ENCODE measurements at regions not wholly inside any gene's neighbourhood (a gene's known extent, or its start where the extent isn't known, plus 50 kb on each side); places are given as distances from the start of the nearest gene placed in this dataset.

GRCh38 chr18:40382197-40382596, 1572.8 kb upstream of the PIK3C3 start:
- Histone ChIP-seq H3K9me3 (ENCODE audit: control insufficient read depth, low read length) (no peaks in the 10 kb centered on the region), H3K4me3 (ENCODE audit: low read length) (no peak overlapping the region), H3K27me3 (replicated peaks; ENCODE audit: control insufficient read depth, insufficient read depth, low read length) (no peaks in the 10 kb centered on the region), H3K36me3 (ENCODE audit: control insufficient read depth, insufficient read depth, low read length, severe bottlenecking) (no peaks in the 10 kb centered on the region), H3K9ac (ENCODE audit: low read length) (no peak overlapping the region), H3K4me1 (ENCODE audit: control insufficient read depth, insufficient read depth, low read length) (peaks cover 4% of the 10 kb centered on the region)
- peak; percentile 15 for DNase-seq (ENCODE audit: low read depth)

GRCh38 chr18:40380686-40381439, 1574.2 kb upstream of the PIK3C3 start:
- H3K4me1 ChIP-seq (ENCODE audit: control insufficient read depth, insufficient read depth, low read length) = peaks cover 4% of the 10 kb centered on the region
- peak; percentile 50 for DNase-seq (ENCODE audit: low read depth)
- H3K9me3 ChIP-seq (ENCODE audit: control insufficient read depth, low read length) = no peaks in the 10 kb centered on the region
- H3K27me3 ChIP-seq (replicated peaks; ENCODE audit: control insufficient read depth, insufficient read depth, low read length) = no peaks in the 10 kb centered on the region
- H3K36me3 ChIP-seq (ENCODE audit: control insufficient read depth, insufficient read depth, low read length, severe bottlenecking) = no peaks in the 10 kb centered on the region
- no peak overlapping the region for H3K4me3 ChIP-seq (ENCODE audit: low read length)
- no peak overlapping the region for H3K9ac ChIP-seq (ENCODE audit: low read length)

GRCh38 chr18:40375837-40376236, 1579.2 kb upstream of the PIK3C3 start:
- H3K27me3 ChIP-seq (replicated peaks; ENCODE audit: control insufficient read depth, insufficient read depth, low read length) = no peaks in the 10 kb centered on the region
- no peak overlapping the region for H3K9ac ChIP-seq (ENCODE audit: low read length)
- DNase-seq (ENCODE audit: low read depth) = no peak
- H3K4me1 ChIP-seq (ENCODE audit: control insufficient read depth, insufficient read depth, low read length) = no peaks in the 10 kb centered on the region
- no peak overlapping the region for H3K4me3 ChIP-seq (ENCODE audit: low read length)
- no peaks in the 10 kb centered on the region for H3K9me3 ChIP-seq (ENCODE audit: control insufficient read depth, low read length)
- no peaks in the 10 kb centered on the region for H3K36me3 ChIP-seq (ENCODE audit: control insufficient read depth, insufficient read depth, low read length, severe bottlenecking)

GRCh38 chr18:40371673-40372072, 1583.4 kb upstream of the PIK3C3 start:
- Histone ChIP-seq H3K4me1 (ENCODE audit: control insufficient read depth, insufficient read depth, low read length) (no peaks in the 10 kb centered on the region), H3K9ac (ENCODE audit: low read length) (no peak overlapping the region), H3K9me3 (ENCODE audit: control insufficient read depth, low read length) (no peaks in the 10 kb centered on the region), H3K36me3 (ENCODE audit: control insufficient read depth, insufficient read depth, low read length, severe bottlenecking) (no peaks in the 10 kb centered on the region), H3K27me3 (replicated peaks; ENCODE audit: control insufficient read depth, insufficient read depth, low read length) (no peaks in the 10 kb centered on the region), H3K4me3 (ENCODE audit: low read length) (no peak overlapping the region)
- peak; percentile 30 for DNase-seq (ENCODE audit: low read depth)

GRCh38 chr18:40367576-40367975, 1587.5 kb upstream of the PIK3C3 start:
- Histone ChIP-seq H3K36me3 (ENCODE audit: control insufficient read depth, insufficient read depth, low read length, severe bottlenecking) (no peaks in the 10 kb centered on the region), H3K27me3 (replicated peaks; ENCODE audit: control insufficient read depth, insufficient read depth, low read length) (no peaks in the 10 kb centered on the region), H3K9me3 (ENCODE audit: control insufficient read depth, low read length) (no peaks in the 10 kb centered on the region), H3K4me3 (ENCODE audit: low read length) (no peak overlapping the region), H3K4me1 (ENCODE audit: control insufficient read depth, insufficient read depth, low read length) (no peaks in the 10 kb centered on the region), H3K9ac (ENCODE audit: low read length) (no peak overlapping the region)
- no peak for DNase-seq (ENCODE audit: low read depth)

- Histone ChIP-seq H3K36me3 (ENCODE audit: control insufficient read depth, insufficient read depth, low read length, severe bottlenecking) (no peaks in the 10 kb centered on the region), H3K4me1 (ENCODE audit: control insufficient read depth, insufficient read depth, low read length) (no peaks in the 10 kb centered on the region), H3K9ac (ENCODE audit: low read length) (no peak overlapping the region), H3K9me3 (ENCODE audit: control insufficient read depth, low read length) (no peaks in the 10 kb centered on the region), H3K4me3 (ENCODE audit: low read length) (no peak overlapping the region), H3K27me3 (replicated peaks; ENCODE audit: control insufficient read depth, insufficient read depth, low read length) (no peaks in the 10 kb centered on the region)
- DNase-seq (ENCODE audit: low read depth) = no peak
These were observed 1588.5 kb upstream of the PIK3C3 start for GRCh38 chr18:40366521-40366920.

GRCh38 chr18:40365526-40365925, 1589.5 kb upstream of the PIK3C3 start:
- peak; percentile 21 for DNase-seq (ENCODE audit: low read depth)
- no peaks in the 10 kb centered on the region for H3K27me3 ChIP-seq (replicated peaks; ENCODE audit: control insufficient read depth, insufficient read depth, low read length)
- H3K4me1 ChIP-seq (ENCODE audit: control insufficient read depth, insufficient read depth, low read length) = no peaks in the 10 kb centered on the region
- no peak overlapping the region for H3K4me3 ChIP-seq (ENCODE audit: low read length)
- no peaks in the 10 kb centered on the region for H3K36me3 ChIP-seq (ENCODE audit: control insufficient read depth, insufficient read depth, low read length, severe bottlenecking)
- H3K9me3 ChIP-seq (ENCODE audit: control insufficient read depth, low read length) = no peaks in the 10 kb centered on the region
- no peak overlapping the region for H3K9ac ChIP-seq (ENCODE audit: low read length)

- Histone ChIP-seq H3K9ac (ENCODE audit: low read length) (no peak overlapping the region), H3K27me3 (replicated peaks; ENCODE audit: control insufficient read depth, insufficient read depth, low read length) (no peaks in the 10 kb centered on the region), H3K9me3 (ENCODE audit: control insufficient read depth, low read length) (no peaks in the 10 kb centered on the region), H3K36me3 (ENCODE audit: control insufficient read depth, insufficient read depth, low read length, severe bottlenecking) (no peaks in the 10 kb centered on the region), H3K4me1 (ENCODE audit: control insufficient read depth, insufficient read depth, low read length) (peaks cover 9% of the 10 kb centered on the region), H3K4me3 (ENCODE audit: low read length) (no peak overlapping the region)
- no peak for DNase-seq (ENCODE audit: low read depth)
These were observed 1594.5 kb upstream of the PIK3C3 start for GRCh38 chr18:40360558-40360957.

GRCh38 chr18:40357536-40357935, 1597.5 kb upstream of the PIK3C3 start:
- no peak for DNase-seq (ENCODE audit: low read depth)
- Histone ChIP-seq H3K9ac (ENCODE audit: low read length) (no peak overlapping the region), H3K36me3 (ENCODE audit: control insufficient read depth, insufficient read depth, low read length, severe bottlenecking) (no peaks in the 10 kb centered on the region), H3K9me3 (ENCODE audit: control insufficient read depth, low read length) (no peaks in the 10 kb centered on the region), H3K4me1 (ENCODE audit: control insufficient read depth, insufficient read depth, low read length) (peaks cover 12% of the 10 kb centered on the region), H3K27me3 (replicated peaks; ENCODE audit: control insufficient read depth, insufficient read depth, low read length) (no peaks in the 10 kb centered on the region), H3K4me3 (ENCODE audit: low read length) (no peak overlapping the region)

GRCh38 chr18:40356168-40356567, 1598.9 kb upstream of the PIK3C3 start:
- Histone ChIP-seq H3K36me3 (ENCODE audit: control insufficient read depth, insufficient read depth, low read length, severe bottlenecking) (no peaks in the 10 kb centered on the region), H3K4me3 (ENCODE audit: low read length) (no peak overlapping the region), H3K4me1 (ENCODE audit: control insufficient read depth, insufficient read depth, low read length) (peaks cover 12% of the 10 kb centered on the region), H3K9me3 (ENCODE audit: control insufficient read depth, low read length) (no peaks in the 10 kb centered on the region), H3K9ac (ENCODE audit: low read length) (no peak overlapping the region), H3K27me3 (replicated peaks; ENCODE audit: control insufficient read depth, insufficient read depth, low read length) (no peaks in the 10 kb centered on the region)
- no peak for DNase-seq (ENCODE audit: low read depth)

GRCh38 chr18:40355726-40356125, 1599.3 kb upstream of the PIK3C3 start:
- no peak overlapping the region for H3K9ac ChIP-seq (ENCODE audit: low read length)
- no peaks in the 10 kb centered on the region for H3K9me3 ChIP-seq (ENCODE audit: control insufficient read depth, low read length)
- H3K27me3 ChIP-seq (replicated peaks; ENCODE audit: control insufficient read depth, insufficient read depth, low read length) = no peaks in the 10 kb centered on the region
- H3K4me1 ChIP-seq (ENCODE audit: control insufficient read depth, insufficient read depth, low read length) = peaks cover 12% of the 10 kb centered on the region
- peak; percentile 51 for DNase-seq (ENCODE audit: low read depth)
- H3K4me3 ChIP-seq (ENCODE audit: low read length) = no peak overlapping the region
- no peaks in the 10 kb centered on the region for H3K36me3 ChIP-seq (ENCODE audit: control insufficient read depth, insufficient read depth, low read length, severe bottlenecking)

- no peaks in the 10 kb centered on the region for H3K27me3 ChIP-seq (replicated peaks; ENCODE audit: control insufficient read depth, insufficient read depth, low read length)
- no peaks in the 10 kb centered on the region for H3K9me3 ChIP-seq (ENCODE audit: control insufficient read depth, low read length)
- no peak overlapping the region for H3K9ac ChIP-seq (ENCODE audit: low read length)
- H3K36me3 ChIP-seq (ENCODE audit: control insufficient read depth, insufficient read depth, low read length, severe bottlenecking) = no peaks in the 10 kb centered on the region
- DNase-seq (ENCODE audit: low read depth) = no peak
- no peaks in the 10 kb centered on the region for H3K4me1 ChIP-seq (ENCODE audit: control insufficient read depth, insufficient read depth, low read length)
- H3K4me3 ChIP-seq (ENCODE audit: low read length) = no peak overlapping the region
These were observed 1606.8 kb upstream of the PIK3C3 start for GRCh38 chr18:40348196-40348595.
